ENCODE measurements at regions not wholly inside any gene's neighbourhood (a gene's known extent, or its start where the extent isn't known, plus 50 kb on each side); places are given as distances from the start of the nearest gene placed in this dataset.

DNA sequence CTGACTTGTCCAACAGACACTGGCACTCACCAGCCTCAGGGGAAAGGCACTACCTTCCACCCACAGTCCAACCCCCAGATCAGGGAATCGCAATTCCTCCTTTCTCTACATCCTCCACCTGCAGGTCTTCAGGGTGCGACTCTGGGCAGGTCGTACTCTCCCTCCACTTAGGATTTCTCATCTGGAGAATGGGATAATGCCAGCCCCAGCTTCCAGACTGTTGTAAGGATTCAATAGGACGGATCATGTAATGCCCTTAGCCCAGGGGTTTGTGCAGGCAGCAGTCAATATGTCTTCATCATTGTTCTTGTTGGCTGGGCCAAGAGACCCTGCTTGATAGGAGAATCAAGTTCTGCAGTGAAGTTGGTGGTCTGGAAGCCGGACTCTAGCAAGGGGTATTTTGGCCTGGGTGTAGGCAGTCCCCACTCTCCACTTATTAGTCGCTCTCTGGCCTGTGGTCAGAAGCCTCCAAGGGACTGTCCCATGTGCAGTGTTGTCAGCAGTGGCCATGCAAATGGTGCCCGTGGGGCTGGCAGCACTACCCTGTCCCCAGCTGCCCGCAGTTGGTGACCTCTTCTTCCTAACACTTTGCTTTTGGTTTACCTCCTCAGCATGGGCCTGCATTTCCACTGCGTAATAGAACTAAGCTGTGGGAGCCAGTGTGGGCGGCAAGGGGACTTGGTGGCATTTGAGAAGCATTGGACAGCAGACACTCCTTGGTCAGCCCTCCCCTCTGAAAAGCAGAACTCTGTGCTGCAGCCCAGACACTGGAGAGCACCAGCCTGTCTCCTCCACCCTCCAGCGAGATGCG is 172.4 kb upstream of the HS6ST1 start:
- TF ChIP-seq, protein P1, sequence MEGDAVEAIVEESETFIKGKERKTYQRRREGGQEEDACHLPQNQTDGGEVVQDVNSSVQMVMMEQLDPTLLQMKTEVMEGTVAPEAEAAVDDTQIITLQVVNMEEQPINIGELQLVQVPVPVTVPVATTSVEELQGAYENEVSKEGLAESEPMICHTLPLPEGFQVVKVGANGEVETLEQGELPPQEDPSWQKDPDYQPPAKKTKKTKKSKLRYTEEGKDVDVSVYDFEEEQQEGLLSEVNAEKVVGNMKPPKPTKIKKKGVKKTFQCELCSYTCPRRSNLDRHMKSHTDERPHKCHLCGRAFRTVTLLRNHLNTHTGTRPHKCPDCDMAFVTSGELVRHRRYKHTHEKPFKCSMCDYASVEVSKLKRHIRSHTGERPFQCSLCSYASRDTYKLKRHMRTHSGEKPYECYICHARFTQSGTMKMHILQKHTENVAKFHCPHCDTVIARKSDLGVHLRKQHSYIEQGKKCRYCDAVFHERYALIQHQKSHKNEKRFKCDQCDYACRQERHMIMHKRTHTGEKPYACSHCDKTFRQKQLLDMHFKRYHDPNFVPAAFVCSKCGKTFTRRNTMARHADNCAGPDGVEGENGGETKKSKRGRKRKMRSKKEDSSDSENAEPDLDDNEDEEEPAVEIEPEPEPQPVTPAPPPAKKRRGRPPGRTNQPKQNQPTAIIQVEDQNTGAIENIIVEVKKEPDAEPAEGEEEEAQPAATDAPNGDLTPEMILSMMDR (IDR thresholded peaks at IDR 0.05; ENCODE audit: poor library complexity) = no peak
- TF ChIP-seq EZH2 (IDR thresholded peaks at IDR 0.05; ENCODE audit: borderline replicate concordance) = no peak
